ENCODE measurements at regions not wholly inside any gene's neighbourhood (a gene's known extent, or its start where the extent isn't known, plus 50 kb on each side); places are given as distances from the start of the nearest gene placed in this dataset.

DNA sequence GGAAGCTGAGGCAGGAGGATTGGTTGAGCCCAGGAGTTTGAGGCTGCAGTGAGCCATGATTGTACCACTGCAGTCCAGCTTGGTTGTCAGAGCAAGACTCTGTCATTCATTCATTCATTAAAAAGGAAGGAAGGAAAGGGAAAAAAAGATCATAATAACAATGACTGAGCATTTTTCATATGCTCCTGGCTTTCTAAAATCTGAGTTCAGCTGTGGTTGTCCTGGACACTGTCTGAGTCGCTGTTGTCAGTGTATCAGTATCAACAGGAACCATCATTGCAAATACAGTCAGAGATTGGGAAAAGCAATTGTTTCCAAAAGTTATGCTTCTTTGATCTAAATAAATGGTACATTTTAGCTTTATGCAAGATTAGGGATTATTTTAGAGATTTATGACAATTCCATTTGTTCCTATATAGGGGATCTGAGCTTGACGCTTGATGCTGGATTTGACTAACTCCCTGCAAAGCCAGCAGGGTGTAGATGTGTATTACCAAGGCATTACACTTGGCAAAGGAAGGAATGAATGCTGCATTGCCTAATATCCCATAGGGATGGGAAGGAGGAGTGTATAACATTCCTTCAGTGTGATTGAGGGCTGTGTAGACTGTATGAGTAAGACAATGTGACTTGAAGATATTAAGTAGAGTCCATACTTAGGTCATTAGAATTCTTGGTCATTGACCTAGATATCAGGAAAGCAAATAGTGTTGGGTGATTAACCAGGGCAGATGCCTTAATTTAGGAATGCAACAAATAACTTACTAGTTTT is 100.2 kb downstream of the DISP1 start:
- BruUV-seq (replicated peaks) = no TSS peak
- RAD21 ChIA-PET (ENCODE audit: low non-redundant PET in 1 of 2, low total read pairs in 2 of 2, uncharacterized antibody in 2 of 2, unreplicated experiment in 2 of 2) = no interaction called here
- no peak overlapping the region for H3K4me2 ChIP-seq (ENCODE audit: low read length)
- no peak overlapping the region for H3K27ac ChIP-seq (ENCODE audit: low read depth, low read length)
- H3K79me2 ChIP-seq (ENCODE audit: insufficient read depth, low read length) = no peaks in the 10 kb centered on the region
- CTCF ChIA-PET = no interaction called here
- no peaks in the 10 kb centered on the region for H3K9me2 ChIP-seq (ENCODE audit: insufficient read depth)
- POLR2A ChIA-PET = no interaction called here
- intact Hi-C loops (cut with micrococcal nuclease) = no loop called here
- no peak overlapping the region for H2AFZ ChIP-seq (ENCODE audit: low read depth, low read length, poor library complexity, severe bottlenecking)
- no peak for TF ChIP-seq CEBPB (IDR thresholded peaks at IDR 0.05; ENCODE audit: low read depth)
- no peak for TF ChIP-seq POLR2A (IDR thresholded peaks at IDR 0.05; ENCODE audit: borderline replicate concordance, extremely low read depth, insufficient read depth, insufficient read length)
- no peak for TF ChIP-seq YY1 (IDR thresholded peaks at IDR 0.05; ENCODE audit: extremely low read depth, insufficient replicate concordance, low read depth, low read length)
- TF ChIP-seq POLR2AphosphoS5 (IDR thresholded peaks at IDR 0.05; ENCODE audit: low read depth, low read length) = no peak
- no peak for TF ChIP-seq JUND (IDR thresholded peaks at IDR 0.05)
- TF ChIP-seq ELF1 (IDR thresholded peaks at IDR 0.05; ENCODE audit: borderline replicate concordance, low read depth) = no peak
- no peak for TF ChIP-seq ZBTB33 (IDR thresholded peaks at IDR 0.05; ENCODE audit: extremely low read depth, insufficient replicate concordance, low read length)
- TF ChIP-seq ZFX (IDR thresholded peaks at IDR 0.05) = no peak
- no peak for TF ChIP-seq EZH2phosphoT487 (IDR thresholded peaks at IDR 0.05; ENCODE audit: borderline replicate concordance)
- no peak for TF ChIP-seq CBX3 (IDR thresholded peaks at IDR 0.05; ENCODE audit: low read depth)
- no peak for TF ChIP-seq SRF (IDR thresholded peaks at IDR 0.05; ENCODE audit: low read depth)
- TF ChIP-seq TCF7L2 (IDR thresholded peaks at IDR 0.05; ENCODE audit: borderline replicate concordance, extremely low read depth, insufficient read depth, insufficient read length) = no peak
- no peaks in the 10 kb centered on the region for H3K9me3 ChIP-seq (ENCODE audit: control insufficient read depth in 1 of 2, insufficient read depth in 1 of 2, low read depth in 1 of 2, low read length in 2 of 2)
- no peaks in the 10 kb centered on the region for H3K4me1 ChIP-seq (ENCODE audit: control insufficient read depth in 1 of 2, insufficient read depth in 2 of 2, low read length in 2 of 2)
- DNase-seq (ENCODE audit: low read depth, low spot score) (no peak), ATAC-seq (no peak)
- H4K20me1 ChIP-seq (ENCODE audit: insufficient read depth) = no peaks in the 10 kb centered on the region
- H3K36me3 ChIP-seq (ENCODE audit: control insufficient read depth in 1 of 2, insufficient read depth in 2 of 2, low read length in 2 of 2) = no peaks in the 10 kb centered on the region
- no peak overlapping the region for H3K4me3 ChIP-seq (replicated peaks in 1 of 2; ENCODE audit: low read depth in 1 of 2, low read length in 2 of 2)
- H3K27me3 ChIP-seq (ENCODE audit: insufficient read depth, low read length) = no peaks in the 10 kb centered on the region
- no peak overlapping the region for H3K9ac ChIP-seq (ENCODE audit: low read length)
